ENCODE measurements at regions not wholly inside any gene's neighbourhood (a gene's known extent, or its start where the extent isn't known, plus 50 kb on each side); places are given as distances from the start of the nearest gene placed in this dataset.

DNA sequence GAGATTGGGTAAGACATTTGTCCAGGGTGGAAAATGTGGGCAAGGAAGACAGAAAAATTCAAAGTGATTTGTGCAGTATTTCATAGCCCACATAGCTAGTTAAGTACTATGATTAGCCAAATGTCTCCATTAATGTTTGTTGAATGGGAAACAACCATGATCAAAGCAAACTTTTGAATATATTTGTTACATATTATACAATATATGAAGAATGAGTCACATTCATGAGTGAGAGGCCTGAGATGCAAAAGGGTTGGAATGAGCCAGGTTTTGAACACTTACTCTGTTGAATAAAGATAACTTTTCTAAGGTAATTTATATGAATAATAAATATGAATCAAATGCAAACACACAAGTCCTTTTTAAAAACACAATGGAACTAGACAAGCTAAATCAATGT lies 984.5 kb upstream of the CDH2 start:
- Histone ChIP-seq H3K9me3 (ENCODE audit: control insufficient read depth, insufficient read depth, low read depth, low read length) (no peaks in the 10 kb centered on the region), H3K4me3 (ENCODE audit: low read depth, low read length) (no peak overlapping the region), H3K27ac (ENCODE audit: extremely low read depth, low read depth, low read length) (no peak overlapping the region), H3K4me1 (ENCODE audit: control insufficient read depth, insufficient read depth, low read length) (peaks cover 5% of the 10 kb centered on the region; the same call in 1 of the 2 replicates), H3K36me3 (ENCODE audit: control insufficient read depth in 2 of 2, insufficient read depth in 1 of 2, low read length in 2 of 2) (no peaks in the 10 kb centered on the region)
- TF ChIP-seq YY2 (tag by site-specific recombination; IDR thresholded peaks at IDR 0.05) = no peak
- TF ChIP-seq ZNF777 (tag by site-specific recombination; IDR thresholded peaks at IDR 0.05; ENCODE audit: borderline replicate concordance) = no peak
- TF ChIP-seq, protein P1, sequence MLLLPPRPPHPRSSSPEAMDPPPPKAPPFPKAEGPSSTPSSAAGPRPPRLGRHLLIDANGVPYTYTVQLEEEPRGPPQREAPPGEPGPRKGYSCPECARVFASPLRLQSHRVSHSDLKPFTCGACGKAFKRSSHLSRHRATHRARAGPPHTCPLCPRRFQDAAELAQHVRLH (tag by site-specific recombination; IDR thresholded peaks at IDR 0.05) = no peak
- no peak for TF ChIP-seq ZNF292 (tag by site-specific recombination; IDR thresholded peaks at IDR 0.05; ENCODE audit: borderline replicate concordance, low read depth)
- TF ChIP-seq, protein P2, sequence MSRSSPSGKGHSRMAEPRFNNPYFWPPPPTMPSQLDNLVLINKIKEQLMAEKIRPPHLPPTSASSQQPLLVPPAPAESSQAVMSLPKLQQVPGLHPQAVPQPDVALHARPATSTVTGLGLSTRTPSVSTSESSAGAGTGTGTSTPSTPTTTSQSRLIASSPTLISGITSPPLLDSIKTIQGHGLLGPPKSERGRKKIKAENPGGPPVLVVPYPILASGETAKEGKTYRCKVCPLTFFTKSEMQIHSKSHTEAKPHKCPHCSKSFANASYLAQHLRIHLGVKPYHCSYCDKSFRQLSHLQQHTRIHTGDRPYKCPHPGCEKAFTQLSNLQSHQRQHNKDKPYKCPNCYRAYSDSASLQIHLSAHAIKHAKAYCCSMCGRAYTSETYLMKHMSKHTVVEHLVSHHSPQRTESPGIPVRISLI (tag by site-specific recombination; IDR thresholded peaks at IDR 0.05) = no peak
- TF ChIP-seq HOXA7 (CRISPR knock-in tag; IDR thresholded peaks at IDR 0.05; ENCODE audit: borderline replicate concordance) = no peak
- TF ChIP-seq ZNF335 (tag by site-specific recombination; conservative IDR thresholded peaks at IDR 0.05) = no peak
- TF ChIP-seq ZNF837 (tag by site-specific recombination; IDR thresholded peaks at IDR 0.05) = no peak
- TF ChIP-seq, protein P3, sequence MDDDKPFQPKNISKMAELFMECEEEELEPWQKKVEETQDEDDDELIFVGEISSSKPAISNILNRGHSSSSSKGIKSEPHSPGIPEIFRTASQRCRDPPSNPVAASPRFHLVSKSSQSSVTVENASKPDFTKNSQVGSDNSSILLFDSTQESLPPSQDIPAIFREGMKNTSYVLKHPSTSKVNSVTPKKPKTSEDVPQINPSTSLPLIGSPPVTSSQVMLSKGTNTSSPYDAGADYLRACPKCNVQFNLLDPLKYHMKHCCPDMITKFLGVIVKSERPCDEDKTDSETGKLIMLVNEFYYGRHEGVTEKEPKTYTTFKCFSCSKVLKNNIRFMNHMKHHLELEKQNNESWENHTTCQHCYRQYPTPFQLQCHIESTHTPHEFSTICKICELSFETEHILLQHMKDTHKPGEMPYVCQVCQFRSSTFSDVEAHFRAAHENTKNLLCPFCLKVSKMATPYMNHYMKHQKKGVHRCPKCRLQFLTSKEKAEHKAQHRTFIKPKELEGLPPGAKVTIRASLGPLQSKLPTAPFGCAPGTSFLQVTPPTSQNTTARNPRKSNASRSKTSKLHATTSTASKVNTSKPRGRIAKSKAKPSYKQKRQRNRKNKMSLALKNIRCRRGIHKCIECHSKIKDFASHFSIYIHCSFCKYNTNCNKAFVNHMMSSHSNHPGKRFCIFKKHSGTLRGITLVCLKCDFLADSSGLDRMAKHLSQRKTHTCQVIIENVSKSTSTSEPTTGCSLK (tag by site-specific recombination; IDR thresholded peaks at IDR 0.05) = no peak
- TF ChIP-seq, protein P4, sequence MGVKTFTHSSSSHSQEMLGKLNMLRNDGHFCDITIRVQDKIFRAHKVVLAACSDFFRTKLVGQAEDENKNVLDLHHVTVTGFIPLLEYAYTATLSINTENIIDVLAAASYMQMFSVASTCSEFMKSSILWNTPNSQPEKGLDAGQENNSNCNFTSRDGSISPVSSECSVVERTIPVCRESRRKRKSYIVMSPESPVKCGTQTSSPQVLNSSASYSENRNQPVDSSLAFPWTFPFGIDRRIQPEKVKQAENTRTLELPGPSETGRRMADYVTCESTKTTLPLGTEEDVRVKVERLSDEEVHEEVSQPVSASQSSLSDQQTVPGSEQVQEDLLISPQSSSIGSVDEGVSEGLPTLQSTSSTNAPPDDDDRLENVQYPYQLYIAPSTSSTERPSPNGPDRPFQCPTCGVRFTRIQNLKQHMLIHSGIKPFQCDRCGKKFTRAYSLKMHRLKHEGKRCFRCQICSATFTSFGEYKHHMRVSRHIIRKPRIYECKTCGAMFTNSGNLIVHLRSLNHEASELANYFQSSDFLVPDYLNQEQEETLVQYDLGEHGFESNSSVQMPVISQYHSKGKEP (tag by site-specific recombination; IDR thresholded peaks at IDR 0.05) = no peak
- no peak for TF ChIP-seq ZBTB21 (tag by site-specific recombination; IDR thresholded peaks at IDR 0.05)
- no peak for TF ChIP-seq ZNF2 (tag by site-specific recombination; IDR thresholded peaks at IDR 0.05)
- TF ChIP-seq PRDM1 (tag by site-specific recombination; IDR thresholded peaks at IDR 0.05) = no peak
- no peak for TF ChIP-seq ZNF391 (tag by site-specific recombination; IDR thresholded peaks at IDR 0.05; ENCODE audit: borderline replicate concordance, low read depth)
- TF ChIP-seq ZNF76 (tag by site-specific recombination; IDR thresholded peaks at IDR 0.05; ENCODE audit: borderline replicate concordance, low read depth) = no peak
- TF ChIP-seq ZNF19 (tag by site-specific recombination; IDR thresholded peaks at IDR 0.05; ENCODE audit: low read depth) = no peak
- no peak for TF ChIP-seq ZNF175 (tag by site-specific recombination; IDR thresholded peaks at IDR 0.05)
- no peak for TF ChIP-seq KLF10 (tag by site-specific recombination; IDR thresholded peaks at IDR 0.05)
- no peak for TF ChIP-seq ZNF324 (tag by site-specific recombination; IDR thresholded peaks at IDR 0.05)
- CTCF ChIA-PET = no interaction called here
- POLR2A ChIA-PET = no interaction called here

DNA sequence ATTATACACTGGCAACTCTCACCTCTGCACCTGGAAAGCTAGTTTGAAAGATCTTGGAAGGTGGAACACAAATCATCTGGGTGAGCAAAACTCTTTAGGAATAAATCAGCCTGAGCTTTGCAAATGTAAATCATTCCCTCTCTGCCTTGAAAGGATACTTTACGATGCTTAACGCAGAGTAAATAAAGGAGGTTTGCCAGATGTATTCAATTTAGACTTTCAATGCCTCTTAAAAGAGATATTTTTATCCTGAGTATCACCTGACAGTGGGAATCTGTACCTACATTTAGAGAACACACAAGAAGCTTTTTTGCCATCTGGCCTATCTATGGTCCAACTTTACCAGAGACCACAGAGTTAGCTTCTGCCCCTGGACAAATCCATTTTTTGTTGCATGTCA lies 983.2 kb upstream of the CDH2 start:
- no peak overlapping the region for H3K27ac ChIP-seq (ENCODE audit: extremely low read depth, low read depth, low read length)
- no peaks in the 10 kb centered on the region for H3K9me3 ChIP-seq (ENCODE audit: control insufficient read depth, insufficient read depth, low read depth, low read length)
- H3K36me3 ChIP-seq (ENCODE audit: control insufficient read depth in 2 of 2, insufficient read depth in 1 of 2, low read length in 2 of 2) = no peaks in the 10 kb centered on the region
- no peak overlapping the region for H3K4me3 ChIP-seq (ENCODE audit: low read depth, low read length)
- POLR2A ChIA-PET = no interaction called here
- CTCF ChIA-PET = interaction anchor here (0.7 kb wide), 1 partner anchor 512 kb away, joined by 3 read pairs; no protein-coding TSS in a partner anchor
- peaks cover 5% of the 10 kb centered on the region; the same call in 1 of the 2 replicates for H3K4me1 ChIP-seq (ENCODE audit: control insufficient read depth, insufficient read depth, low read length)
- TF ChIP-seq KLF10 (tag by site-specific recombination; IDR thresholded peaks at IDR 0.05) (no peak), ZBTB7A (tag by site-specific recombination; IDR thresholded peaks at IDR 0.05; ENCODE audit: low read depth) (no peak), ZNF571 (tag by site-specific recombination; IDR thresholded peaks at IDR 0.05) (no peak), MEIS1 (CRISPR knock-in tag; IDR thresholded peaks at IDR 0.05; ENCODE audit: borderline replicate concordance) (no peak), ZBTB21 (tag by site-specific recombination; IDR thresholded peaks at IDR 0.05) (no peak), ZNF394 (tag by site-specific recombination; IDR thresholded peaks at IDR 0.05; ENCODE audit: borderline replicate concordance) (no peak), ZNF548 (tag by site-specific recombination; IDR thresholded peaks at IDR 0.05) (no peak), ZNF76 (tag by site-specific recombination; IDR thresholded peaks at IDR 0.05; ENCODE audit: borderline replicate concordance, low read depth) (no peak), SALL2 (tag by site-specific recombination; IDR thresholded peaks at IDR 0.05; ENCODE audit: borderline replicate concordance) (no peak), SCRT2 (tag by site-specific recombination; IDR thresholded peaks at IDR 0.05) (no peak), OVOL3 (tag by site-specific recombination; IDR thresholded peaks at IDR 0.05) (no peak)
- TF ChIP-seq, protein P5, sequence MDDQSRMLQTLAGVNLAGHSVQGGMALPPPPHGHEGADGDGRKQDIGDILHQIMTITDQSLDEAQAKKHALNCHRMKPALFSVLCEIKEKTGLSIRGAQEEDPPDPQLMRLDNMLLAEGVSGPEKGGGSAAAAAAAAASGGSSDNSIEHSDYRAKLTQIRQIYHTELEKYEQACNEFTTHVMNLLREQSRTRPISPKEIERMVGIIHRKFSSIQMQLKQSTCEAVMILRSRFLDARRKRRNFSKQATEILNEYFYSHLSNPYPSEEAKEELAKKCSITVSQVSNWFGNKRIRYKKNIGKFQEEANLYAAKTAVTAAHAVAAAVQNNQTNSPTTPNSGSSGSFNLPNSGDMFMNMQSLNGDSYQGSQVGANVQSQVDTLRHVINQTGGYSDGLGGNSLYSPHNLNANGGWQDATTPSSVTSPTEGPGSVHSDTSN (CRISPR knock-in tag; IDR thresholded peaks at IDR 0.05) = no peak
- TF ChIP-seq, protein P6, sequence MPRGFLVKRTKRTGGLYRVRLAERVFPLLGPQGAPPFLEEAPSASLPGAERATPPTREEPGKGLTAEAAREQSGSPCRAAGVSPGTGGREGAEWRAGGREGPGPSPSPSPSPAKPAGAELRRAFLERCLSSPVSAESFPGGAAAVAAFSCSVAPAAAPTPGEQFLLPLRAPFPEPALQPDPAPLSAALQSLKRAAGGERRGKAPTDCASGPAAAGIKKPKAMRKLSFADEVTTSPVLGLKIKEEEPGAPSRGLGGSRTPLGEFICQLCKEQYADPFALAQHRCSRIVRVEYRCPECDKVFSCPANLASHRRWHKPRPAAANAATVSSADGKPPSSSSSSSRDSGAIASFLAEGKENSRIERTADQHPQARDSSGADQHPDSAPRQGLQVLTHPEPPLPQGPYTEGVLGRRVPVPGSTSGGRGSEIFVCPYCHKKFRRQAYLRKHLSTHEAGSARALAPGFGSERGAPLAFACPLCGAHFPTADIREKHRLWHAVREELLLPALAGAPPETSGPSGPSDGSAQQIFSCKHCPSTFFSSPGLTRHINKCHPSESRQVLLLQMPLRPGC (tag by site-specific recombination; IDR thresholded peaks at IDR 0.05) = no peak
